Activated effector memory CD4-positive, alpha-beta T cell treated with anti-CD3 and anti-CD28 coated beads, Interleukin-2, amount 50 U/mL, for 16 hours (primary cell): ENCODE measurements at regions not wholly inside any gene's neighbourhood (a gene's known extent, or its start where the extent isn't known, plus 50 kb on each side); places are given as distances from the start of the nearest gene placed in this dataset.

ENCODE experiments used
- DNase-seq: peaks from one replicate; pipeline ENCODE4 v3.0.0-alpha.2; 2020

GRCh38 chr12:104858611-104859543 is 99.2 kb downstream of the SLC41A2 start:
- no peak for DNase-seq

- no peak for DNase-seq
These were observed 101.6 kb downstream of the SLC41A2 start for GRCh38 chr12:104856531-104856930.

GRCh38 chr12:104855599-104855998 is 102.5 kb downstream of the SLC41A2 start:
- no peak for DNase-seq

DNA sequence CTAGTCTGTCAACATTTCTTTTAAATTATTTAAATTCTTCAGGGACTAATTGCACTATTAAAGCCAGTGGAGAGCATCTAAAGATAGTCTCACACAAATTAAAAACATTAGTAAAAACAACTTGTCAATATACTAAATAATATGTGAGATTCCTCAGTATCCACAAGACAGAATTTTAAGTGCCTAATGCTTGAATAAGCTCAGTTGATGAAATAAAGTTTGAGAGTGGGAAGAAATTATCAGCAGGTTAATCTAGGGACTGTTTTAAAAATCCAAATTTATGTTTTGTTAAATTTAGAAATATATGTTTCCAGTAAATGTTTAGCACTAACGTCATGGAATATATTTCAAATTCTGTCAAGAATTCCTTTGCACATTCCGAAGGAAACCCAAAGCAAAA is 105.2 kb downstream of the SLC41A2 start:
- no peak for DNase-seq

DNA sequence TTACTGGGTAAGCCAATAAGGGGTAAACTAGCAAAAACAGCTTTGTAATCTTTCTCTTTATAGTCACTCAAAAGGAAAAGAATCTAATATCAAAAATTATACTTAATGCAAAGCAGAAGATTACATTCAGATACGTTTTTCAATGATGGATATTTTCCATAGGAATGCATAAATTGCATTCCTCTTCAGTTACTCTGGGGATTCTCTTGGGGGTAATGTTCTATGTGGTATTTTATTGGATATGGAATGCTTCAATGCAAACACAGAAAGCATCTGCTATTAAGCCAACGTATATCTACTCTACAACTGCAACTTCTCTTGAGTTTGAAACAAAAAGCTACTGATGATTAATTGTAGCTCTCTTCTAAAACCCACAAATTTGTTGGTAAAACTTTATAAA is 106.0 kb downstream of the SLC41A2 start:
- DNase-seq, result no peak

DNA sequence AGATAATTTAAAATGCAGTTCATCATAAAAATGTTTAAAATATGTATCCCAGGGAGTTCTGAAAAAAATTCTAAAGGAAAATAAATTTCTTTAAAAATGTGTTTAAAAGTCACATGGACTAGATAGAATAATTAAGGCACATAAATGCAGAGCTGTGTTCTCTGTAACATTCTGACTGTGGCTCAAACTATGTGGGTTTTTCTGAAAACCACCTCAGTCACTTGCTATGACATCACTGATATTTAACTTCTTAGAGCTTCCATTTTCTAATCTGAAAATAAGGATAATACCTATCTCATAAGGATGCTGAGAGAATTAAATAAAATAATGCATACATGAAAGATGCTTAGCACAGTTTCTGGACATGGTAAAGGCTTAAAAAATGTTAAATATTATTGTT is 107.3 kb downstream of the SLC41A2 start:
- no peak for DNase-seq

DNA sequence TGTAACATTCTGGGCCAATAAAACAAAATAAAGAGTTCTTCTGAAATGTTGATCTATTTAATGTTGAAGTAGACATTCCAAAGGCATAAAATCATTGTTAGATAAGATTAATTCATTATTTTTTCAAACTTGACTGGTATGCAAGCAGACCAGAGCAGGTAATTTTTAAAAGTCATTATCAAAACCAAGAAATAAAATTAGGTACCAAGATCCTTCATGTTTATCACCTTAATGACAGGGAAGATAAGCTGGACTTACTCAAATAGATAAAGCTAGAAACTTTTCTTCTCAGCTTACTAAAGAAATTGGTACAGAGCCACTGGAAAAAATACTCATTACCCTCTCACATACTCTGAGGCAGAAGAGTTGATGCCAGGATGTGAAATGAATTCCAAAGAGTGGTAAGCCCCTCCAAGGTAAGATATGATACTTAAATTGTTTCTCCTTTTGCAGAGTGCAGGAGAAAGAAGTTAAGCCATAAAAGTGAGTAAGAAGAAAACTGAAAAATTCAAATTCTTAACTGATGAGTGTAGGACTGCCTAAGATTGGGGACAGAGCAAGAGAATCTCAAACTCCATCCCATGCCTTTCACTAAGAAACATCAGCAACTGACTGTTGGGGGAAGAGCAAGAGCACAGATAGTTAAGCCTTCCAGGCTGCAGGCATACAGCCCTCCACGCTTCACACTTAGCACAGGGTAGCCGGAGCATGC is 111.9 kb downstream of the SLC41A2 start:
- DNase-seq, result no peak

GRCh38 chr12:104844123-104844522 is 114.0 kb downstream of the SLC41A2 start:
- DNase-seq, result no peak

DNA sequence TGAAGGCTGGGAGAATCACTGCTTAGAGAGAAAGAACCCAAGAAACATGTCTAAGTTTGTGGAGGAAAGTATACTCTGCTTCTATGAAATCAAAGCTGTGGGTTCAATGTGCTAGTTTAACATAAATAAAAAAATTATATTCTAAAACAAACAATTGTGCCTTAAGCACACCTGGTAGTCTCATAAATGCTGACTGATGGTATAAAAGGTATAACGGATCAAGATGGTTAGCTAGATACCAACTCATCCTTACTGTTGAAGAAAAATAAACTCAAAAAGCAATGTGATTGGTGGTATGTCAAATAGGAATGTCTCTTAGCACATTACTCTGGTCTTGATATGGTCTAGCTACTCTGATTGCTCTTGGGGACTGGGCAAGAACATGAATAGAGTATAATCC is 117.8 kb downstream of the SLC41A2 start:
- DNase-seq, result no peak

DNA sequence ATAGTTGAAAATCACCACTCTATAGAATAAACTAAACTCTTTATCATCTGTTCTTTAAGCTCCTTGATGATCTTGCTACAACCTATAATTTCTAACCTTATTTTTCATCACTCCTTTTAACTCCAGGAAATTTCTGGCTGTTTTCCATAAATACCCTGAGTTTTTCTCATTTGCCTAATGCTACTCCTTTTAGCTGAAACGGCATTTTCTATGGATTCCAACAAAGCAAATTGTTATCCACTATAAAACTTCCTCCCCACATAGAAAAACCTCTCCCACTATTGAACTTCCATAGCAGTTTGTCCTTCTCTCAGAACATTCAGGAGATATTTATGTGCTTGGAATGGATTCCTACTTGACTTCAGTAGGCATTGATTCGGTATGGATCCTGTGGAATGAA is 122.8 kb downstream of the SLC41A2 start:
- DNase-seq, result no peak

- DNase-seq, result no peak
These were observed 123.5 kb downstream of the SLC41A2 start for GRCh38 chr12:104834607-104835006.

DNA sequence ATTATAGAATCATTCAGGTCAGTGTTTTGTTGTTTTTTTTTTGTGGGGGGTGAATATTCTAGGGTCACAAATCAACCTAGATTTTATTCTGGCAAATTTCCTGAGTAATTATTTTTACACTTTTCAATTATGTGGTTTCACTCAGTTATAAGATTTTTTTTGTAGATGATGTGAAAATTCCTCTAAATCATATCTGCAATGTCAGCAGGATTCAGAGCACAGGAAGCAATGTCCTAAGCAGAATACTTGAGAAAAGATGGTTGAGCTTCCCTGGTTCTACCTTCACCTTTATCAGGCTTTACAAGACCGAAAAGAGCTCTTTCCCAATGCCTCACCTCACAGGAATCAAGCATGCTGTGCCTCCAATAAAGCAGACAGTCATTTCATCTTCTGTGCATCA is 124.3 kb downstream of the SLC41A2 start:
- no peak for DNase-seq

- DNase-seq, result no peak
These were observed 130.1 kb downstream of the SLC41A2 start for GRCh38 chr12:104828015-104828414.

- DNase-seq, result no peak
These were observed 130.5 kb downstream of the SLC41A2 start for GRCh38 chr12:104827587-104827986.

GRCh38 chr12:104825408-104825807 is 132.7 kb downstream of the SLC41A2 start:
- DNase-seq, result no peak

DNA sequence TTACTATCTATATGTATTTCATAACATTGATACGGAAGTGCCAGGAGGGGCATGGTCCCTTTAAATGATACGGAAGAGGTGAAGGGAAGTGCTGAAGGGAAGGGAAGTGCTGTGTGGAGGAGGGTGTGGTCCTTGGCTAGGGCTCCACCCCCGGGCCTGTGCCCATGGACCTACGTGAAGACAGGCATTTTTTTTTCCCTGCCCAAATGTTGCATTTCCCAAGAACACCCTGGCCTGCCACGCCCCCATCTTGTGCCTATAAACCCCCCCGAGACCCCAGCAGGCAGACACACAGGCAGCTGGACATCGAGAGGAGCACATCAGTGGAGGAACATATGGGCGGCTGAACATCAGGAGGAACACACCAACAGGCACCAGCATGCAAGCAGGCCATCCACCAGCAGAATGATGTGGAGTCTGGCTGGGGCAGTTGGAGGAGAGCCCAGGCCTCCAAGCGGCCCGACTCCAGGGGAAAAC is 134.1 kb downstream of the SLC41A2 start:
- no peak for DNase-seq

GRCh38 chr12:104822941-104823340 is 135.1 kb downstream of the SLC41A2 start:
- no peak for DNase-seq

GRCh38 chr12:104816845-104817503 is 141.1 kb downstream of the SLC41A2 start:
- DNase-seq, result no peak

DNA sequence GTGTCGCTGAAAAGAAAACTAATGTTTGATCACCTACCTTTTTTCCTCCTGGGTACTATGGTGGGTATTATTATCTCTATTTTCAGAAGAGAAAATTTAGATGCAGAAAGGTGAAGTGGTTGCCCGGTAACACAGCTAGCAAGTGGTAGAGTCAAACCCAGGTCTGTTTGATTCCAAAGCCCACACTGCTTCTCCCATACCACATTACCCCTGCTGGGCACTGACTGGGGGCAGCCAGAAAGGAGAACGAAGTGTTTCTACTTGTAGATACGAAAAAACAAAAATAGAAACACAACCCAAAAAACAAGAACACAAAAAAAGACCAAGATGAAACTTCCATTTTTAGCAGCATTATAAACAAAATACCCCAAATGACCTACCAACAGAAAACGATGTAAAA is 142.2 kb downstream of the SLC41A2 start:
- no peak for DNase-seq

DNA sequence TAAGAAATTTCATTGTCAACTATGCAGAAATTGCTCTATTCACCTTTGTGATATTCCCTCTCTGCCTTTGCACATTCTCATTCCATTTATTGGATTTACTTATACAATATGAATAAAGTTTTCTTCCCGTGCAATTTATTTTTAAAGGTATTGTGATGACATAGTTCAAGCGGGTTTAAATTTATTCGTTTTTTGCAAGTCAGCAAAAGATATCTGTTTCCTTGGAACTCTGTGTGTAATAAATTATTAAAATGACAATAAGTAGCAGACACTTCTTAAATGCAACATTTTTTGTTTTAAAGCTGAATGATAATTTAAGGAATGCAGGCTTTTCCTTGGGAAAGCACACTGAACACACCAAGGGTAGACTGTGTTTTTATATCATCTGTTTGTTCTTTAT is 143.1 kb downstream of the SLC41A2 start:
- DNase-seq, result no peak
